ENCODE measurements at regions not wholly inside any gene's neighbourhood (a gene's known extent, or its start where the extent isn't known, plus 50 kb on each side); places are given as distances from the start of the nearest gene placed in this dataset.

- DNase-seq: peak; percentile 68
- peak overlapping the region; percentile 17 for H3K27ac ChIP-seq (ENCODE audit: low read length)
- no peaks in the 10 kb centered on the region for H3K9me3 ChIP-seq (replicated peaks; ENCODE audit: control insufficient read depth, low read depth, low read length)
- H3K36me3 ChIP-seq (ENCODE audit: control insufficient read depth, insufficient read depth, low read length): no peaks in the 10 kb centered on the region
- H3K4me1 ChIP-seq (ENCODE audit: control insufficient read depth, insufficient read depth, low read length): peaks cover 4% of the 10 kb centered on the region
- H3K4me3 ChIP-seq (ENCODE audit: low read length): no peak overlapping the region
- no peaks in the 10 kb centered on the region for H3K27me3 ChIP-seq (ENCODE audit: control insufficient read depth, insufficient read depth, low read length)
- 17% methylated on average over 1 of the region's 4 CpGs for WGBS (ENCODE audit: insufficient coverage)
These were observed 216.8 kb upstream of the CITED2 start for GRCh38 chr6:139591075-139591865.

GRCh38 chr6:139590206-139590605 is 215.8 kb upstream of the CITED2 start:
- Histone ChIP-seq H3K27me3 (ENCODE audit: control insufficient read depth, insufficient read depth, low read length) (no peaks in the 10 kb centered on the region), H3K9me3 (replicated peaks; ENCODE audit: control insufficient read depth, low read depth, low read length) (no peaks in the 10 kb centered on the region), H3K27ac (ENCODE audit: low read length) (no peak overlapping the region), H3K36me3 (ENCODE audit: control insufficient read depth, insufficient read depth, low read length) (no peaks in the 10 kb centered on the region), H3K4me1 (ENCODE audit: control insufficient read depth, insufficient read depth, low read length) (peaks cover 4% of the 10 kb centered on the region), H3K4me3 (ENCODE audit: low read length) (no peak overlapping the region)
- DNase-seq: no peak
- WGBS (ENCODE audit: insufficient coverage): no CpG with 5 or more reads among the region's 1 CpG

GRCh38 chr6:139588734-139589593 is 214.5 kb upstream of the CITED2 start:
- Histone ChIP-seq H3K27ac (ENCODE audit: low read length) (no peak overlapping the region), H3K4me1 (ENCODE audit: control insufficient read depth, insufficient read depth, low read length) (peaks cover 4% of the 10 kb centered on the region)
- no CpG with 5 or more reads among the region's 4 CpGs for WGBS (ENCODE audit: insufficient coverage)

GRCh38 chr6:139588076-139588639 is 213.7 kb upstream of the CITED2 start:
- DNase-seq: peak; percentile 29
- H3K9me3 ChIP-seq (replicated peaks; ENCODE audit: control insufficient read depth, low read depth, low read length): no peaks in the 10 kb centered on the region
- H3K4me3 ChIP-seq (ENCODE audit: low read length): no peak overlapping the region
- H3K27me3 ChIP-seq (ENCODE audit: control insufficient read depth, insufficient read depth, low read length): no peaks in the 10 kb centered on the region
- WGBS (ENCODE audit: insufficient coverage): 49% methylated on average over 2 of the region's 3 CpGs
- peaks cover 4% of the 10 kb centered on the region for H3K4me1 ChIP-seq (ENCODE audit: control insufficient read depth, insufficient read depth, low read length)
- H3K27ac ChIP-seq (ENCODE audit: low read length): no peak overlapping the region
- no peaks in the 10 kb centered on the region for H3K36me3 ChIP-seq (ENCODE audit: control insufficient read depth, insufficient read depth, low read length)

More at GRCh38 chr6:139588734-139589593, 214.5 kb upstream of the CITED2 start:
- DNase-seq: no peak
- Histone ChIP-seq H3K36me3 (ENCODE audit: control insufficient read depth, insufficient read depth, low read length) (no peaks in the 10 kb centered on the region), H3K9me3 (replicated peaks; ENCODE audit: control insufficient read depth, low read depth, low read length) (no peaks in the 10 kb centered on the region), H3K27me3 (ENCODE audit: control insufficient read depth, insufficient read depth, low read length) (no peaks in the 10 kb centered on the region), H3K4me3 (ENCODE audit: low read length) (no peak overlapping the region)

- 40% methylated on average over 1 of the region's 6 CpGs for WGBS (ENCODE audit: insufficient coverage)
- no peaks in the 10 kb centered on the region for H3K36me3 ChIP-seq (ENCODE audit: control insufficient read depth, insufficient read depth, low read length)
- no peaks in the 10 kb centered on the region for H3K27me3 ChIP-seq (ENCODE audit: control insufficient read depth, insufficient read depth, low read length)
- H3K27ac ChIP-seq (ENCODE audit: low read length): no peak overlapping the region
- H3K4me3 ChIP-seq (ENCODE audit: low read length): no peak overlapping the region
- H3K4me1 ChIP-seq (ENCODE audit: control insufficient read depth, insufficient read depth, low read length): peaks cover 2% of the 10 kb centered on the region
- H3K9me3 ChIP-seq (replicated peaks; ENCODE audit: control insufficient read depth, low read depth, low read length): no peaks in the 10 kb centered on the region
- no peak for DNase-seq
These were observed 213.0 kb upstream of the CITED2 start for GRCh38 chr6:139587469-139587868.

GRCh38 chr6:139586273-139586672 is 211.8 kb upstream of the CITED2 start:
- Histone ChIP-seq H3K4me3 (ENCODE audit: low read length) (no peak overlapping the region), H3K27me3 (ENCODE audit: control insufficient read depth, insufficient read depth, low read length) (no peaks in the 10 kb centered on the region), H3K27ac (ENCODE audit: low read length) (no peak overlapping the region), H3K36me3 (ENCODE audit: control insufficient read depth, insufficient read depth, low read length) (no peaks in the 10 kb centered on the region), H3K9me3 (replicated peaks; ENCODE audit: control insufficient read depth, low read depth, low read length) (no peaks in the 10 kb centered on the region), H3K4me1 (ENCODE audit: control insufficient read depth, insufficient read depth, low read length) (peaks cover 2% of the 10 kb centered on the region)
- no peak for DNase-seq
- 100% methylated on average over 1 of the region's 3 CpGs for WGBS (ENCODE audit: insufficient coverage)

GRCh38 chr6:139584599-139584998 is 210.2 kb upstream of the CITED2 start:
- Histone ChIP-seq H3K36me3 (ENCODE audit: control insufficient read depth, insufficient read depth, low read length) (no peaks in the 10 kb centered on the region), H3K27ac (ENCODE audit: low read length) (no peak overlapping the region), H3K4me3 (ENCODE audit: low read length) (no peak overlapping the region), H3K9me3 (replicated peaks; ENCODE audit: control insufficient read depth, low read depth, low read length) (no peaks in the 10 kb centered on the region), H3K4me1 (ENCODE audit: control insufficient read depth, insufficient read depth, low read length) (no peaks in the 10 kb centered on the region), H3K27me3 (ENCODE audit: control insufficient read depth, insufficient read depth, low read length) (no peaks in the 10 kb centered on the region)
- no peak for DNase-seq
- no CpG with 5 or more reads among the region's 1 CpG for WGBS (ENCODE audit: insufficient coverage)

GRCh38 chr6:139583420-139583819 is 209.0 kb upstream of the CITED2 start:
- H3K4me1 ChIP-seq (ENCODE audit: control insufficient read depth, insufficient read depth, low read length): peaks cover 2% of the 10 kb centered on the region
- 100% methylated on average over 1 of the region's 3 CpGs for WGBS (ENCODE audit: insufficient coverage)
- no peak overlapping the region for H3K27ac ChIP-seq (ENCODE audit: low read length)
- H3K27me3 ChIP-seq (ENCODE audit: control insufficient read depth, insufficient read depth, low read length): no peaks in the 10 kb centered on the region
- no peak overlapping the region for H3K4me3 ChIP-seq (ENCODE audit: low read length)
- no peaks in the 10 kb centered on the region for H3K9me3 ChIP-seq (replicated peaks; ENCODE audit: control insufficient read depth, low read depth, low read length)
- DNase-seq: no peak
- H3K36me3 ChIP-seq (ENCODE audit: control insufficient read depth, insufficient read depth, low read length): no peaks in the 10 kb centered on the region

- no peaks in the 10 kb centered on the region for H3K36me3 ChIP-seq (ENCODE audit: control insufficient read depth, insufficient read depth, low read length)
- WGBS (ENCODE audit: insufficient coverage): 100% methylated on average over 1 of the region's 2 CpGs
- H3K9me3 ChIP-seq (replicated peaks; ENCODE audit: control insufficient read depth, low read depth, low read length): no peaks in the 10 kb centered on the region
- no peak overlapping the region for H3K4me3 ChIP-seq (ENCODE audit: low read length)
- DNase-seq: no peak
- no peak overlapping the region for H3K27ac ChIP-seq (ENCODE audit: low read length)
- no peaks in the 10 kb centered on the region for H3K27me3 ChIP-seq (ENCODE audit: control insufficient read depth, insufficient read depth, low read length)
- peaks cover 7% of the 10 kb centered on the region for H3K4me1 ChIP-seq (ENCODE audit: control insufficient read depth, insufficient read depth, low read length)
These were observed 208.5 kb upstream of the CITED2 start for GRCh38 chr6:139582956-139583355.

- no peaks in the 10 kb centered on the region for H3K27me3 ChIP-seq (ENCODE audit: control insufficient read depth, insufficient read depth, low read length)
- H3K9me3 ChIP-seq (replicated peaks; ENCODE audit: control insufficient read depth, low read depth, low read length): no peaks in the 10 kb centered on the region
- no peak overlapping the region for H3K27ac ChIP-seq (ENCODE audit: low read length)
- H3K4me1 ChIP-seq (ENCODE audit: control insufficient read depth, insufficient read depth, low read length): peaks cover 10% of the 10 kb centered on the region
- no peak overlapping the region for H3K4me3 ChIP-seq (ENCODE audit: low read length)
- DNase-seq: no peak
- H3K36me3 ChIP-seq (ENCODE audit: control insufficient read depth, insufficient read depth, low read length): no peaks in the 10 kb centered on the region
These were observed 207.0 kb upstream of the CITED2 start for GRCh38 chr6:139581485-139581865.

Measured in muscle of leg (tissue), 3 donors.